ENCODE measurements at regions not wholly inside any gene's neighbourhood (a gene's known extent, or its start where the extent isn't known, plus 50 kb on each side); places are given as distances from the start of the nearest gene placed in this dataset.
A peak's percentile ranks its signal among the peaks of the same experiment; 100 is the strongest.

- no peak overlapping the region for H3K4me3 ChIP-seq (ENCODE audit: low read length)
- no peak for TF ChIP-seq CTCF (conservative IDR thresholded peaks at IDR 0.05; ENCODE audit: low read depth, low read length)
- no peak for DNase-seq (ENCODE audit: low read depth)
These were observed 427.8 kb upstream of the NOVA1 start for GRCh38 chr14:27025648-27026047.

- no peak for TF ChIP-seq CTCF (conservative IDR thresholded peaks at IDR 0.05; ENCODE audit: low read depth, low read length)
- DNase-seq (ENCODE audit: low read depth), result no peak
- no peak overlapping the region for H3K4me3 ChIP-seq (ENCODE audit: low read length)
These were observed 428.3 kb upstream of the NOVA1 start for GRCh38 chr14:27026097-27026496.

- DNase-seq (ENCODE audit: low read depth), result peak; percentile 61
- no peak for TF ChIP-seq CTCF (conservative IDR thresholded peaks at IDR 0.05; ENCODE audit: low read depth, low read length)
- H3K4me3 ChIP-seq (ENCODE audit: low read length), result no peak overlapping the region
These were observed 442.7 kb upstream of the NOVA1 start for GRCh38 chr14:27040552-27040951.

- no peak for TF ChIP-seq CTCF (conservative IDR thresholded peaks at IDR 0.05; ENCODE audit: low read depth, low read length)
- H3K4me3 ChIP-seq (ENCODE audit: low read length), result no peak overlapping the region
- no peak for DNase-seq (ENCODE audit: low read depth)
These were observed 451.9 kb upstream of the NOVA1 start for GRCh38 chr14:27049701-27050100.

- DNase-seq (ENCODE audit: low read depth), result no peak
- no peak overlapping the region for H3K4me3 ChIP-seq (ENCODE audit: low read length)
- no peak for TF ChIP-seq CTCF (conservative IDR thresholded peaks at IDR 0.05; ENCODE audit: low read depth, low read length)
These were observed 452.4 kb upstream of the NOVA1 start for GRCh38 chr14:27050208-27050607.

- no peak overlapping the region for H3K4me3 ChIP-seq (ENCODE audit: low read length)
- no peak for TF ChIP-seq CTCF (conservative IDR thresholded peaks at IDR 0.05; ENCODE audit: low read depth, low read length)
- no peak for DNase-seq (ENCODE audit: low read depth)
These were observed 458.8 kb upstream of the NOVA1 start for GRCh38 chr14:27056586-27056985.

GRCh38 chr14:27061299-27061698 lies 463.5 kb upstream of the NOVA1 start:
- no peak overlapping the region for H3K4me3 ChIP-seq (ENCODE audit: low read length)
- no peak for TF ChIP-seq CTCF (conservative IDR thresholded peaks at IDR 0.05; ENCODE audit: low read depth, low read length)
- no peak for DNase-seq (ENCODE audit: low read depth)
